Caco-2 (cell line): ENCODE measurements at regions not wholly inside any gene's neighbourhood (a gene's known extent, or its start where the extent isn't known, plus 50 kb on each side); places are given as distances from the start of the nearest gene placed in this dataset.

Source experiments
- BruUV-seq: library from RNA; stranded (reverse); fragments of 400-500 nt; replicated peaks from 2 replicates; lab custom pipeline; 2021; lab: Mats Ljungman, UMichigan
- CTCF ChIA-PET: fragments of 300-600 bp; sonication (Branson Sonifier 250); formaldehyde crosslinking; loops from one replicate; lab custom pipeline; 2022; ENCODE audit warnings: antibody characterized with exemption; lab: Charles Lee
- POLR2A ChIA-PET: fragments of 300-600 bp; sonication (Branson Sonifier 250); formaldehyde crosslinking; loops from one replicate; lab custom pipeline; 2022; ENCODE audit warnings: antibody characterized with exemption; lab: Charles Lee
- DNase-seq, 2 experiments: peaks; one replicate each; pipeline versions ENCODE4 v3.0.0 to v3.0.0-alpha.2; 2020 to 2022
- H3K27me3 ChIP-seq: replicated peaks from 2 replicates; pipeline ENCODE4 v1.6.0; 2011; ENCODE audit warnings: low read length; ENCODE audit not compliant: control insufficient read depth, insufficient read depth
- H3K36me3 ChIP-seq: 2 replicates; pipeline ENCODE4 v1.5.1; 2011; ENCODE audit warnings: low read length; ENCODE audit not compliant: control insufficient read depth, insufficient read depth
- H3K4me1 ChIP-seq: fragments of 250-450 bp; sonication (Bioruptor Pico); 2 replicates; pipeline ENCODE4 v1.5.1; 2020; ENCODE audit warnings: mild to moderate bottlenecking
- H3K4me3 ChIP-seq: 2 replicates; pipeline ENCODE4 v1.5.1; 2011; ENCODE audit warnings: low read depth, mild to moderate bottlenecking, control low read depth, low read length
- H3K9me3 ChIP-seq: fragments of 250-450 bp; sonication (Bioruptor Pico); 2 replicates; pipeline ENCODE4 v1.5.1; 2020; ENCODE audit warnings: mild to moderate bottlenecking, moderate library complexity
- H3K27ac Mint-ChIP-seq: one replicate; pipeline ENCODE4 v1.8.0; 2022; ENCODE audit warnings: mixed read lengths; ENCODE audit not compliant: unreplicated experiment
- H3K27me3 Mint-ChIP-seq: one replicate; pipeline ENCODE4 v1.8.0; 2022; ENCODE audit warnings: mixed read lengths; ENCODE audit not compliant: insufficient read depth, unreplicated experiment
- H3K36me3 Mint-ChIP-seq: one replicate; pipeline ENCODE4 v1.8.0; 2022; ENCODE audit warnings: mild to moderate bottlenecking, mixed read lengths; ENCODE audit not compliant: insufficient read depth, unreplicated experiment
- H3K4me1 Mint-ChIP-seq: one replicate; pipeline ENCODE4 v1.8.0; 2022; ENCODE audit warnings: low read depth, mixed read lengths; ENCODE audit not compliant: unreplicated experiment
- H3K4me3 Mint-ChIP-seq: one replicate; pipeline ENCODE4 v1.8.0; 2022; ENCODE audit warnings: mild to moderate bottlenecking, moderate library complexity, mixed read lengths; ENCODE audit not compliant: unreplicated experiment
- H3K9me3 Mint-ChIP-seq: one replicate; pipeline ENCODE4 v1.8.0; 2022; ENCODE audit warnings: mixed read lengths; ENCODE audit not compliant: unreplicated experiment
- CTCF ChIP-seq, 2 experiments: fragments of 200-600 bp in 1 of 2; IDR thresholded peaks; 1 replicate in 1 of 2; 2 replicates in 1 of 2; pipeline versions ENCODE4 v1.5.1 to v1.8.0; 2011 to 2022; ENCODE audit warnings: antibody characterized with exemption in 1 of 2, control low read depth in 1 of 2, inconsistent platforms in 1 of 2, low read depth in 1 of 2, low read length in 1 of 2, mild to moderate bottlenecking in 1 of 2, moderate library complexity in 1 of 2; ENCODE audit not compliant: insufficient read depth in 1 of 2, severe bottlenecking in 1 of 2, unreplicated experiment in 1 of 2
- intact Hi-C: fragments of 100-400 bp; cut with micrococcal nuclease; formaldehyde crosslinking; loops from one replicate; pipeline ENCODE4 v1.10.0; 2022; ENCODE audit not compliant: unreplicated experiment

DNA sequence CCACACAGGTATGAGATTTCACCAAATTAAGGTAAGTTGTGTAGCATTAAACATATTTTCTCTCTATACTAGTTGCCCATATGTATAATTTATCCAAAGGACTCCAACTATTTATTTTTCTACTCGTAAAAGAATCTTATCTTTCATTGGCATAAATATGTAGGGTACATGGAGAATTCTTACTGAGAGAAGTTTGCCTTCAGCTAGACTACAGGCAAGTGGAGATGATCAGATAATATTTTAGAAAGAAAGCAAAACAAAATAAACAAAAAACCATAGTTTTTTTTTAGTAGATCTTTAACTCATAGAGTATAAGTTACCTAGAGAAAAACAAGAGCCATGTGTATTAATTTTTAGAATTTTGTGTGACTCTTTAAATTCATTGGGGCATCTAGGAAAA lies 743.1 kb upstream of the ARRDC3 start:
- Mint-ChIP-seq H3K4me3 (no peak overlapping the region), H3K27ac (no peak overlapping the region), H3K27me3 (no peaks in the 10 kb centered on the region), H3K9me3 (no peaks in the 10 kb centered on the region), H3K4me1 (no peaks in the 10 kb centered on the region), H3K36me3 (no peaks in the 10 kb centered on the region)
- BruUV-seq: no TSS peak
- H3K9me3 ChIP-seq: no peaks in the 10 kb centered on the region
- no peaks in the 10 kb centered on the region for H3K27me3 ChIP-seq
- ChIA-PET POLR2A (no interaction called here), CTCF (no interaction called here)
- H3K4me3 ChIP-seq: no peak overlapping the region
- DNase-seq: no peak
- H3K4me1 ChIP-seq: no peaks in the 10 kb centered on the region
- intact Hi-C loops: no loop called here
- H3K36me3 ChIP-seq: no peaks in the 10 kb centered on the region
- no peak for TF ChIP-seq CTCF (IDR thresholded peaks at IDR 0.05; ENCODE audit: insufficient read depth in 1 of 2, low read depth in 1 of 2, low read length in 1 of 2, severe bottlenecking in 1 of 2, unreplicated experiment in 1 of 2)

DNA sequence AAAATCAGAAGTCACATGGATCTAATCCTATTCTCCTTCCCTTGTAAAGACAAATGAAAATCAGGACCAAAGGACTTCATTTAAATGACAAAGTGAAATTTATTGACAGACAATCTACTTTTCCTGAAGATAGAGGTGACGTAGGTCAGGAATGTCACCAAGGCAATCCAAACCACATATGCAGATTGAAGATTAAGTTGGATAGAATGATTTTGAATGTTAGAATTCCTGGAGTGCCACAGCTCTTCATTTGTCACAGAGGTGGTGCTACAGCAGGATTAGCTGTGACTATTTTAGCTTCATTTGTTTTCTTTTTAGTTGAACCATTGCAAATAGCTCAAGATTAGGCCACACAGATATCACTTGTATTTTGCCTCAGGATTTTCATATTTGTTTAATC lies 736.0 kb upstream of the ARRDC3 start:
- H3K9me3 ChIP-seq: no peaks in the 10 kb centered on the region
- Mint-ChIP-seq H3K9me3 (no peaks in the 10 kb centered on the region), H3K4me1 (no peaks in the 10 kb centered on the region), H3K27me3 (no peaks in the 10 kb centered on the region), H3K27ac (no peak overlapping the region), H3K36me3 (no peaks in the 10 kb centered on the region), H3K4me3 (no peak overlapping the region)
- no peaks in the 10 kb centered on the region for H3K36me3 ChIP-seq
- no peaks in the 10 kb centered on the region for H3K4me1 ChIP-seq
- no peak for DNase-seq
- intact Hi-C loops: no loop called here
- POLR2A ChIA-PET: no interaction called here
- no peaks in the 10 kb centered on the region for H3K27me3 ChIP-seq
- H3K4me3 ChIP-seq: no peak overlapping the region
- BruUV-seq: no TSS peak
- no peak for TF ChIP-seq CTCF (IDR thresholded peaks at IDR 0.05; ENCODE audit: insufficient read depth in 1 of 2, low read depth in 1 of 2, low read length in 1 of 2, severe bottlenecking in 1 of 2, unreplicated experiment in 1 of 2)
- CTCF ChIA-PET: no interaction called here

GRCh38 chr5:92106808-92107207 lies 723.7 kb upstream of the ARRDC3 start:
- no peak overlapping the region for H3K4me3 Mint-ChIP-seq
- BruUV-seq: no TSS peak
- POLR2A ChIA-PET: no interaction called here

More at GRCh38 chr5:92106808-92107207, 723.7 kb upstream of the ARRDC3 start:
- Mint-ChIP-seq H3K4me1 (no peaks in the 10 kb centered on the region), H3K27me3 (no peaks in the 10 kb centered on the region), H3K36me3 (no peaks in the 10 kb centered on the region), H3K27ac (no peak overlapping the region), H3K9me3 (no peaks in the 10 kb centered on the region)
- TF ChIP-seq CTCF (IDR thresholded peaks at IDR 0.05; ENCODE audit: insufficient read depth in 1 of 2, low read depth in 1 of 2, low read length in 1 of 2, severe bottlenecking in 1 of 2, unreplicated experiment in 1 of 2): no peak
- H3K4me3 ChIP-seq: no peak overlapping the region
- CTCF ChIA-PET: no interaction called here
- H3K9me3 ChIP-seq: no peaks in the 10 kb centered on the region
- H3K36me3 ChIP-seq: no peaks in the 10 kb centered on the region
- no peaks in the 10 kb centered on the region for H3K4me1 ChIP-seq
- no peak for DNase-seq
- H3K27me3 ChIP-seq: no peaks in the 10 kb centered on the region
- intact Hi-C loops: no loop called here
